HG03025 (cell line): ENCODE measurements at regions not wholly inside any gene's neighbourhood (a gene's known extent, or its start where the extent isn't known, plus 50 kb on each side); places are given as distances from the start of the nearest gene placed in this dataset.
"Not testable (repeated sequence)": the region's sequence is repeated elsewhere in the genome, so short reads cannot be mapped to it uniquely, and the experiment has no call there.

ENCODE experiments used
- ATAC-seq: cut with Tn5 transposase; IDR thresholded peaks from one replicate; pipeline ENCODE4 v1.9.1; 2021; ENCODE audit warnings: mild to moderate bottlenecking, moderate library complexity; ENCODE audit not compliant: unreplicated experiment, low FRiP score

- ATAC-seq = no peak
These were observed 54.3 kb upstream of the ITGB1 start for GRCh38 chr10:33012306-33012705.

GRCh38 chr10:33010132-33011037, 52.4 kb upstream of the ITGB1 start:
- ATAC-seq = no peak

GRCh38 chr10:33009244-33010131, 51.5 kb upstream of the ITGB1 start:
- ATAC-seq = no peak

- no peak for ATAC-seq
These were observed 50.6 kb upstream of the ITGB1 start for GRCh38 chr10:33008499-33009243.

- not testable (repeated sequence) for ATAC-seq
These were observed 49.8 kb upstream of the ITGB1 start for GRCh38 chr10:33007731-33008381.
